ENCODE measurements at regions not wholly inside any gene's neighbourhood (a gene's known extent, or its start where the extent isn't known, plus 50 kb on each side); places are given as distances from the start of the nearest gene placed in this dataset.

DNA sequence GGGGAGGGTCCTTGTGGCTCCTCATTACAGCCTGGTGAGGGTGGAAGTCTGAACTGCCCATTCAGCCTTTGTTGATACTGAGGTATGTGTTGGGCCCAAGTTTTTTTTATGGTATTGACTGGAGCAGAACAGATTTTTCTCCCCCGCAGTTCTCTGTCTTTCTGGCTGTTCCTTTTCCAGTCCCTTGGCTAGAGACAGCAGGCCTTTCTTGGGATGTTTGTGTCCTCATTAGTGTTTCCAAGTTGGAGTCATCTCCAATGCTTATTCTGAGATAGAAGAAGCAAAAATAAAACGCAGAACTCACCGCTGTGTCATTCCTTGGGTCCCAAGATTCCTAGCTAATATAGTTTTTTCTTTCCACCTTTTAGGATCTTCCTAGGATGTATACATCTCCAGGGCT lies 193.3 kb downstream of the RAMP3 start:
- DNase-seq (ENCODE audit: low spot score) = no peak

DNA sequence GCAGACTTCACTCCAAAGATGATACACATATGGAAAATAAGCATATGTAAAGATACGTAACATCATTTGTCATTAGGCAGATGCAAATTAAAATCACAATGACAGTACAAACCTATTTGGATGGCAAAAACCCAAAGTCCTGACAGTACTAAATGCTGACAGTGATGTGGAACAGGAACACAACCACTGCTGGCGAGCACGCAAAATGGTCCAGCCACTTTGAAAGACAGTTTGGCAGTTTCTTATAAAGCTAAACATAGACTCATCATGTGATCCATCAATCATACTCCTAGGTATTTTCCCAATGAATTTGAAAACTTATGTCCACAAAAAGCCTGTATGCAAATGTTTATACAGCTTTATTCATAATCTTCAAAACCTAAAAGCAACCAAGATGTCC lies 200.7 kb downstream of the RAMP3 start:
- DNase-seq (ENCODE audit: low spot score) = no peak

DNA sequence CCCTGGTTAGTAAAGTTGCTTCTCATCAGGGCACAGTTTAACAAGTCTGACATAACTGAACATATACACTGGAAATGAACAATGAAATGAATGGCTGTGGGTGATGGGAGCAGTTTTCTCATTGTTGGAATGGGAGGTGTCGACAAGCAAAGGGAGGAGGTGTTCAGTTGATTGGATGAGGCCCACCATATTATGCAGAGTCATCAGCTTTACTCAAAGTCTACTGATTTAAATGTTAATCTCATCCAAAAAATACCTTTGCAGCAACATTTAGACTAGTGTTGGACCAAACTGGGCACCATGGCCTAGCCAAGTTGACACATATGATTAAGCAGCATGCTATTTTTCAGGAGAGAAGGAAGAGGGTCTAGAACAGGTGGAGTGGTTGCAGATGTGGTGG lies 201.7 kb downstream of the RAMP3 start:
- no peak for DNase-seq (ENCODE audit: low spot score)

DNA sequence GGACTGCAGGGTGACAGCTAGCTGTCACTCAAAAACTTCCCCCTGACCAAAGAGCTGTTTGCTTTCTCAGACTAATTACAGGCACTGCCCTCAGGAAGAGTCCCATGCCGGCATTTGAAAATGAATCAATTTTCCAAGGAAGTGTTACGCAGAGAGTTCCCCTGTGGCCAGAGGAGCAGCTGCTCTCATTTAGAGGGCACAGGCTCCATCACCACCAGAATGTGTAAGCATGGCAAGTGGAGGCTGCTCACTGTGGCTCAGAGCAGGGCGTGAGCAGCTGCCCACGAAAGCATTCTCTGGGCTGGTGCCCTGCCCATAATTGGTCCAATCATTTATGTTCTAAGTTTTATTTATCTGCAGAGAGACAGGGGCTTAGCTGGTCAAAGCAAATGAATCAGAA lies 202.2 kb downstream of the RAMP3 start:
- DNase-seq (ENCODE audit: low spot score) = no peak

DNA sequence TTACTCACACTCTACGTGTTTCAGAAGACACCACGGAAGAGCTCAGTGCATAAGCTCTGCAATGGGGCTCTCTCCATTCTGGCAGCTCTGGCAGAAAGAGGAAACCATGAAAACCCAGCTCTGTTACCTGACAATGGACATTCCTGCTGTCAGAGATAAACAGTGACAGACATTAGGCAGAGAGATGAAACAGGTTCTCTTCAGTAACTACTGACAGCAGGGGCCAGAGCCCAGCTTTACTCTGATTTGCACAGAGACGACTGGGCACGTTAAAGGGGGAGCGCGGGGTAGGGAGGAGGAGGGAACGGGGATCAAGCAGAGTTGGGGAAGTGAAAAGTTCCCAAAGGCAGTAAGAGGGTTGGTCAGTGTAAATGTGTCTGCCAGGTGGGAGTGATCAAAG lies 206.1 kb downstream of the RAMP3 start:
- no peak for DNase-seq (ENCODE audit: low spot score)

DNA sequence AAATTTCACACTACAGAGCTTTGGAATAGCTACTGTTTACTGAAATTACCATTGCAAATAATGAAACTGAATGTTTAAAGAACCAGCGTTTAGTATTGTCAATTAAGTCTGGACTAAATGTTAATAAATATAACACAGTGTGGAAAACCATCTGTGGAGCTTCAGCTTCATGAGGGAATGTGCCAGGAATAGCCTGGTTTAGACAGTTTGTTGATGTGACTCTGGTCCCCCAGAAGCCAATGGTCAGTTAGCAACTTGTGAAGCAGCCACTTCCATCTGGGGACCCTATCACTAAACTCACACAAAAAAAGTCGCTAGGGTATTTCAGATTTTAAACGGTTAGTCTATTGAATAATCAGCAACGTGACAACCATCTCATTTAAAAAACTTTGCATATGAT lies 207.8 kb downstream of the RAMP3 start:
- no peak for DNase-seq (ENCODE audit: low spot score)

DNA sequence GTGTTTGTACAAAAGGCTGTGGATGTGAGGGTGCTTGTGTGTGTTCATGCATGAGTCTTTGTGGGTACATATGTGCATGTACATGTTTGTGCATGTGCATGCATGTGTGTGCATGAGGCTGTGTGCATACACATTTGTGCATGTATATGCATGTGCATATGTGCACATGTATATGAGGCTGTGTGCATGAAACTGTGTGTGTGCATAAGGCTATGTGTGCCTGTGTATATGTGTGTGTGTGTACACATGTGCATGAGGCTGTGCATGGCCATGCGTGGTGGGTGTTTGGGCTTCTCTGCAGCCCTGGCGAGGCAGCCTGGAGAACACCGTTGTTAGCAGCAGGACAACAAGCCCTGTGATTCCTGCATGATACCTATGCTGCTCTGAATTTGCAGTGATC lies 207.7 kb upstream of the ADCY1 start:
- DNase-seq (ENCODE audit: low spot score) = no peak

DNA sequence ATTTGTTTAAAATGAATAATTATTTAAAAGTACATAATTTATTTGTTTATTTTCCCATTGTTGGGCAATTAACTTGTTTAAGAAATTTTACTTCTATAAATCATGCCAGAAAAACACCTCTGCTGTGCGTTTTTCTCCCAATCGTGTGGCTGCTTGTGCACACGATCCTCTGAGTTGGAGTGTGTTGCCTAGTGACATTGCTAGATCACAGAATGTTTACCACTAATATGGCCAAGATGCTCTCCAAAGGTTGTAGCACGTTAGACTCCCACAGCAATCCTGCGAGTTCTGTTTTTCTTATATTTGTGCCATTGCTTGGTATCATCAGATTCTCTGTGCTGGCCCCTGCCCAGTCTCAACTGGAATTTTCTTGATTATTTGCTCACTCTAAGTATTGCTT lies 207.1 kb upstream of the ADCY1 start:
- DNase-seq (ENCODE audit: low spot score) = no peak

DNA sequence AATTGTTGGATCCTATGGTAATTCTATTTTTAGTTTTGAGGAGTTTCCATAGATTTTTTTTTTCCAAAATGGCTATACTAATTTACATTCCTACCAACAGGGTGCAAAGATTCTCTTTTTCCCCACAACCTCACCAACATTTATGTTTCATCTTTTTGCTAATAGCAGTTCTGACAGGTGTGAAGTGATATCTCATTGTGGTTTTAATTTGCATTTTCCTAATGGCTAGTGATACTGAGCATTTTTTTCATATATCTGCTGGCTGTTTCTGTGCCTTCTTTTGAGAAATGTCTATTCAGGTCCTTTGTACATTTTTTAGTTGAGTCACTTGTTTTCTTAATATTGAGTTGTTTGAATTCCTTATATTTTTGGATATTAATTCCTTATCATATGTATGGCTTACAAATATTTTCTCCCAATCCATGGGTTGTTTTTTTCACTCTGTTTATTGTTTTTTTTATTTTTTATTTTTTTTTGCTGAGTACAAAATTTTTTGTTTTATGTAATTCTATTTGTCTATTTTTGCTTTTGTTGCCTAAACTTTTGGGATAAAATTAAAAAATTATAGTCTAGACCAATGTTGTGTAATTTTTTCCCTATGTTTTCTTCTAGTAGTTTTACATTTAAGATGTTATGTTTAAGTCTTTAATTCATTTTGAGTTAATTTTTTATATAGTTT lies 205.9 kb upstream of the ADCY1 start:
- no peak for DNase-seq (ENCODE audit: low spot score)

DNA sequence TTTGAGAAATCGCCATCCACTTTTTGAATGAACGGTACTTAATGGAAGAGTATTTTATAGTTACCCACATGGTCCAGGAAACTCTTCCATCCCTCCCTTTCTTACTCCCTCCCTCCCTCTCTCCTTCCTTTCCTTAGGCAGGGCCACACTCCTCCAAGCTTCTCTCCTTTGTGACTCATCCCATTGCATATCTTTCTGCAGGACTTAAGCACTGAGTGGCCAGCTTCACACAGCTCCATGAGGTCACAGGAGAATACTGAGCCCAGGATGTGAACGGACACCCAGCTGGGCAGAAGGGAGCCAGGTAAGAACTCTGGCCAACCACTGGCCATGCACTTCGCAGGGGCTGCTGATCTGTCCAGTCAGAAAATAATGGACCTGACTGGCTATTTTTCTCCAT lies 189.7 kb upstream of the ADCY1 start:
- DNase-seq (ENCODE audit: low spot score) = no peak

DNA sequence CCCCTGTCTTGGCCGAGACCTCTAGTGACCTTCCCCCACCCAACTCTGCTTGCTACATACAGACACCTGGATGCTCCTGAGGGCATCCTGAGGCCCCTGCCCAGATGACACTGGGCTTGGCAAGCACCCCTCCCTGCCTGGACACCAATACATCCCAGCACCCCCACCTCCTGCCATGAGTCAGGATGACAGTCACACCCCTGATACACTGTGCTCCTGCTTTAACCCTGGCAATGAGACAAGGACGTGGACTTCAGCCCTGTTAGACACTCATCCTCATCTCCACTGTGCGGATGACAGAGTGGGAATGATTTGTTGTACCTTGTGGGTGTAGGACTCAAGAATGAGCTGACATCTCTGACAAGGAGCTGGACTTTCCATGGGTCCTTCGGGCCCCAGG lies 186.3 kb upstream of the ADCY1 start:
- no peak for DNase-seq (ENCODE audit: low spot score)

DNA sequence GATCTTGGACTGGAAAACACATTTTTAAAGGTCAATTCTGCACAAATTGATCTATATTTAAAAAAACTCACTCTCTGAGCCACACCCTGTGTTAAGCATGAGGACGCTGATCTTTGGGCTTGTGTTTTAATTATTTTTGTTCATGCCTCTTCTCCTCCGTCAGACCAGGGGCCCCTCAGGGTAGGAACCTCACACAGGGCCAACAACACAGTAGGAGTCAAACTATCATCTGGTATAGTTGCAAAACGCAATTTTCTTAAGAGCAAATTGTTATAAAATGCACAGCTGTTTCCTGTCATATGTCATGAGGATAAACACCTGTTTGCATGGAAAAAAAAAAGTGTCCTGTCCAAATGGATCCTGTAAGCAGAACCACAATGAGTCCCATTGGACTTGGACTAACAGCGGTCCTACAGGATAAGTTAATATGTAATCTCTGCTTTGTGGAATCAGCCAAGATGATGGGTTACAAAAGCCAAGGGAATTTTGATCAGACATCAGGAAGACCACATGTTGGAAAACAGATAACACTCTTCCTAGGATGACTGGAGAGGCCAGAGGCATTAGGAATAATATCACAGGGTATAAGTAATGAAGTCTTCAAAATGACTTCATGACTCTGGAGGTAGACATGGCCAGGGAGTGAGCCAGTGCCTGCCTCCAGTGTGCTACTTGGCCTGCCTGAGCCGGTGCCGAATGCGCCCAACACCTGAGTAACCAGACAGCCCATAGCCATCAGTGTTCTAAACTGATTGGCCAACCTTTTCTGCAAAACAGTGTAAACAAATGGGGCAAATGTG lies 184.9 kb upstream of the ADCY1 start:
- DNase-seq (ENCODE audit: low spot score) = no peak

DNA sequence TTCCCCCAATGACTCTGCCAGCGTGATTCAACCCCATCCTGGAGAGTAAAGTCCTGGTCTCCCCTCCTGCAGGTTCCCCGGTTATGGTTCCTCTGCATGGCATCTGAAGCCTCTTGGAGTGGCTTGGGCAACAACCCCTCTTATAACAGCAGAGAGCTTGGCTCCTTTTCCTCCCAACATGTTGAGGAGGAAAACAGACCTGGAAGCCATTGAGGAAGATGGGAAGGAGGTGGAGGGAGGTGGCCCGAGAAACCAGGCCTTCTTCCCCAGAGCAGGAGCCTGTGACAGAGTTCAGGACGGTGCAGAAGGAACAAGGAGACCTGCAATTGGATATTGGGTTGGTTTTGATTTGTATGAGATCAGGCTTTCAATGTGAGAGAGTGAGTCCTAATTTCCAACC lies 184.0 kb upstream of the ADCY1 start:
- no peak for DNase-seq (ENCODE audit: low spot score)

DNA sequence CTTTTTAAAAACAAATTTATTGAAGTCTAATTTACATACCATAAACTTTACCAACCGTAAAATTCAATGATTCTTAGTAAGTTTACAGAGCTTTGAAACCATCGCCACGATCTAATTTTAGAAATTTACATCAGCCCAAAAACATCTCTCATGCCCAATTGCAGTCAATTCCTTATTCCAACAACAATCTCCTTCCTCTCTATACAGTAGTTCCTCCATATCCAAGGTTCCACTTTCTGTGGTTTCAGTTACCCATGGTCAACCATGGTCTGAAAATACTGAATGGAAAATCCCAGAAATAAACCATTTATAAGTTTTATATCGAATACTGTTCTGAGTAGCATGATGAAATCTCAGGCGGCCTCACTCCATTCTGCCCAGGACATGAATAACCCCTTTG lies 183.4 kb upstream of the ADCY1 start:
- DNase-seq (ENCODE audit: low spot score) = no peak

DNA sequence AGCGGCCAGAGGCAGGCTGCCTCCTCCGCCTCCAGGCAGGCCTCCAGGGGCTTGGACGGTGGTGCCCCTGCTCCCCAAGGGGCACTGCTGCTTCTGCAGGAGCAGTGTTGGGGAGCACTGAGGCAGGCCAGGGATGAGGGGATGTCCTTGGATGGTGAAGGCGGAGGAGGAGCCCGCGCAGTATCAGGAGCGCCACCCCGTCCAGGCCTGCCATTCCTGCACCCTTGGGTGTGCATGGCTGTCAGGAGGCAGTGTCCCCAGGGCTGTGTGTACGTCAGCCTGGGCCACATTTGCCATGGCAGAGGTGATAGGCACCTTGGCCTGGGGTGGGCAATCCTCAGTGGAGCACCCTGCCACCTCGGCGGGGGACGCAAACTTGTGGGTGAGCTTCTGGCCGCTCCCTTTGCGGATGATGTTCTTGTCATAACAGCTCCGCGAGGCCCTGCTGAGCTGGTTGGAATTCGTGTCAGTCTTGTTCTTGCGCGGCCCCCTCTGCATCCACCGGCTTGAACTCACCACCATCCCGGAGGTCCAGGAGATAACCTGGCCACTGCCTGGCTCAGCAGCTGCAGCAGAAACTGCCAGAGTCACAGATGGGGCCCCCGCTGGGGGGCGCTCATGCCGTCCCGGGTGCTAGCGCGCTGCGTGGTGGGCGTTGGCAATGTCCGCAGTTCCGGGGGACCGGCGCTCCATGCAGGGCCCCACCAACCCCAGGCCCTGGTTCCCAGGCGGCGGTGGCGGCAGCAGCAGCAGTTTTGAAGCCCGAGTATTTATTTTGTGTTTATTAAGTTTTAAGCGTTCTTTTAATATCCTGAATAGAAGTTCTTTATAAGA lies 182.3 kb upstream of the ADCY1 start:
- no peak for DNase-seq (ENCODE audit: low spot score)

DNA sequence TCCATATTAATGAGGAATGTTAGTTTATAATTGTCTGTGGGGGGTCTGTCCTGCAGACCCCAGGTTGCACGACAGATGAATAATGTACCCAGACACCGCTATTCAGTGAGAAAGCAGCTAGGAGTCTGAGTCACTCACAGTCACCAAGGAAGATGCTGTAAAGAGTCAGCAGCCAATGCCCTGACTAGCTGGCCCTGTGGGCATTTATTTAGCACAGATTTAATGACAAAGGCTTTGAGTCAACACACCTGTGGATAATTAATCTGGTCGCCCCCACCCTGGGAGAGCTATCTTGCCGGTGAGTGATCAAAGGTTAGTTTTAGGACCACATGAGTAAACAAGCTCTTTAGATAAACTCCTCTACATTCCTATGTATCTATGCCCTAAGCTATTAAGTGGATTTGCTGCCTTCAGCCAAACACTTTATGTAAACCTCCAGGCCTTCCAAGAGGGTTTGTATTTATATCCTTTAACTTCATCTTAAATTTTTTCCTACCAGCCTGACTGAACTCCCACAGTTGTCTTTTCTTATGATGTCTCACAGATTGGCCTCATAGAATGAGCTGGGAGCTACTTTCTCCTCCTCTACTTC lies 180.0 kb upstream of the ADCY1 start:
- DNase-seq (ENCODE audit: low spot score) = no peak

DNA sequence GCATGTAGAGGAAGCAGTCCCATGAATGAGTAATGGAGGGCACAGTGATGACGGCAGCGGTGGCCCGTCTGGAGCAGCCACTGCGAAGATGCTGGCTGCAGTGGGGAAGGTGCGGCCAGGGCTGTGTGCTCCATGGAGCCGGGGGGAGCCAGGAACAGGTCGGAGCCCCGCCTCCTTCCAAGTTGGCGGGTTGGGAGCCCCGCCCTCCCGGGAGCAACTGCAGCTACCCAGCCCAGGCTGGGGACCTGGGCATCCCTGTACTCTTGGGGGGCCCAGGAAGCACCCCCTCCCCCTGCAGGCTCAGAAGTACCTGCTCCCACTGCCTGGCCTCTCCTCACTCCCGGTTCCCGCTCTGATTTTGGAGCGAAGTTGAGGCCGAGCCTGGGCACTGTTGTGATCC lies 175.1 kb upstream of the ADCY1 start:
- DNase-seq (ENCODE audit: low spot score) = no peak

DNA sequence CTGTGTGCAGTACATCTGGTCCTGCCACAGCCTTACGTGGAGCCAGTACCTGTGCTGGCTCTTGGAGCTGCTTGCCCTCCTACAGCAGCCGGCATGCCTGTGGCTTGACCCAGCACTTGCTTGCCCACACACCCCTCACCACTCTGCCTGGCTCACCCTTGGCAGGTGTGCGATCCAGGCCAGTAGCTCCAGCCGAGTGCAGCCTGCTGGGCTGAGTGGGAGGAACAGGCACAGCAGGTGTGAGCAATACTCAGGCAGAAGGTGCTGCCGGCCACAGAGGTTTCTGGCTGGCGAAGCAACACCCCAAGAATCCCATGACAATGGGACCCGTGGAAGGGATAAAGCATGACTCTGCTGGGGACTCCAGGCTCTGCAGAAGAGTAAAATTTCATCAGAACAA lies 173.5 kb upstream of the ADCY1 start:
- DNase-seq (ENCODE audit: low spot score) = no peak

DNA sequence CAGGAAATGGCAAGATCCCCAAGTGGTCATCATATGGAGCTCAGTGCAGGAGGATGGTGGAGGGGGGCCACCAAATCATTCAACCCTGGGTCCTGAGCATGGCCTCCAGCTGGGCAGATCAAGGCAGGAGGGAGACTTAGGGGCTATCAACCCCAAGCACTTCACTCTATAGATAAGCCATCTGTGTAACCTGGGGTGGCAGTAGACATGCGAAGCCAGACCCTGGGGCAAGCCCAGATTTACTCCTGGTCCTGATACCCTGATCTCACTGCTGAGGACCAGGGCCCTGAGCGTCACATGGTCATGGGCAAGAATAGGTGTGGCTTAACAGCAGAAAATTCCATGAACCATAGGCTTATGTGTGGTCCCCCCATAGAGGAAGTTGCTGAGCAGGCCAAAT lies 173.0 kb upstream of the ADCY1 start:
- DNase-seq (ENCODE audit: low spot score) = no peak

DNA sequence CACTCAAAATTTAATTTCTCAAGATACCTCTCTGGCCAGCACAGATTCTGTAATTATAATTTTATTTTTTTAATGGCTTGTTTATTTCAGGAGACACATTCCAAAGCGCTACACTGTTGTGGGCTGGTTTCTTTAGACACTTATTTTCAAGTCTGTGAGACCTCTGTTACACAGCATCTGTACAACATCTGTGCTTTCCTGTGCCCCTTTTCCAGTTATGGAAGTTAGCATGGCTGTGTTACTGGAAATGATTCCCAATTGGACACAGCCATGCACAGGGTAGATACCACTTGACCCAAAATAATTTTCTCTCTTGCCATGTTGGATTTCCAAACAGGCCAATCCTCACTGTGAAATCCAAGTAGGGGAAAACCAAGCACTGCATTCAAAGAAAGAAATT lies 172.3 kb upstream of the ADCY1 start:
- DNase-seq (ENCODE audit: low spot score) = no peak

DNA sequence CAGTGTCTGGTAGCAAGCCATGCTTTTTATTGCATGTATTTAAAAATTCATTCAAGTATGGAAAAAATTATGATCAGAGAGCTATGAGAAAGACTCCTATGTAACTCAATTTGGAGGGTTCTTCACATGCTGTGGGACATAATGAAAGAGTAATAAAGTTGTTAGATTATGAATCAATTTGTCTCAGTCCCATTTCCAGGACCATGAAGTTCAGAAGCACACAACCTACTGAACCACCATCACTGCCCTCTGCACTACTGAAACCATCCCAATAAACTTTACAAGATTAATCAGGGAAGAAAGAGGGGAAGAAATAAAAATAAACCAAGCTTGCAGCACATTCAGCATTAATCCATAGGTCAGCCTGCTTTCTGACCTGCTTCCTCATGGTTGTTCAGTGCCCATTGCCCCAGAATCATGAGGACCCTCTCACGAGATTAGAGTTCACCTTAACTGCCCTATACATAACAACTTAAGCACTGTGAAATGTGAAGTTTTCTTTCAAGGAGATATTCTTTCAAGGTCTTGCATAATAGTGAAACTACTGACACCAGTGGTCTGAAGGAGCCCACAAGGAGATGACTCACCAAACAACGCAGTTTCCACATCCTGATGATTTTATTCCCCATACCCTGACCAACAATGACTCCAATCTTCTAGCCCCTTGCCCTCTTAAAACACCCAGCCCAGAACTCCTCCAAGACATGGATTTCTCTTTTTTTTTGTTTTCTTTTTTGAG lies 171.5 kb upstream of the ADCY1 start:
- no peak for DNase-seq (ENCODE audit: low spot score)

DNA sequence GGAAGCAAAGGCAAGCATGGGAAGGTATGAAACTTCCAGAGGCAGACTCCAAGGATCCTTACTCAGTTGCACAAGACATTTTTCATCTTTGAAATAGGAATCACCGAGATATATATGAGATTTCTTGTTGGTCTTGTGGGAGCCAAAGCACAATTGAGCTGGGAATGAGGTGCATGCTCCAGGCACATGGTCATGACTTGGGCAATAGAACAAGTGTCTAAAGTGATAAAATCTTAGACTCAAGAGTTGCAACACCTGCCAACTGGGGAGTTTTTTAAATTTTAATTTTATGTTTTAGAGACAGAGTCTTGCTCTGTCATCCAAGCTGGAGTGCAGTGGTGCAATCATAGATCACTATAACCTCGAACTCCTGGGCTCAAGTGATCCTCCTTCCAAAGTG lies 169.5 kb upstream of the ADCY1 start:
- no peak for DNase-seq (ENCODE audit: low spot score)
